ENCODE measurements at regions not wholly inside any gene's neighbourhood (a gene's known extent, or its start where the extent isn't known, plus 50 kb on each side); places are given as distances from the start of the nearest gene placed in this dataset.
"Not testable (repeated sequence)": the region's sequence is repeated elsewhere in the genome, so short reads cannot be mapped to it uniquely, and the experiment has no call there.

- DNase-seq, result no peak
Measured at GRCh38 chr13:38147050-38147449, 202.6 kb upstream of the UFM1 start.

DNA sequence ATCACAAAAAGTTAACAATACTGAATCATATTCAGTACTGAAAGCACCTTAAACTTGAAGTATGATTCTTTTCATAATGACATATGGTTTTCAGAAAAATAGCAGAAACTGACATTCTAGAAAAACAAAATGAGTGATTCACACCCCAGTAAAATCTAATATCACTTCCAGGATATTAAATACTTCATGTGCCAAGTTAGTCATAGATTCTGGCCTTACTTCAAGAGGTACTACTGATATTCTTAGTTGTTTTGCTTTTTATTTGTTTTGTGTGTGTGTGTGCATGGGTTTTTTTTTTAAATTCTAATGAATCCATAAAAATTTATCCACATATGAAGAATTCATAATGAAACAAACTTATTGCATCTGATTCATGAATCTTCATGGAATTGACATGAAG lies 207.9 kb upstream of the UFM1 start:
- DNase-seq, result no peak

- no peak for DNase-seq
Measured at GRCh38 chr13:38135592-38135991, 214.1 kb upstream of the UFM1 start.

- DNase-seq, result no peak
Measured at GRCh38 chr13:38121267-38121666, 228.4 kb upstream of the UFM1 start.

GRCh38 chr13:38103851-38104250 lies 234.3 kb upstream of the TRPC4 start:
- no peak for DNase-seq

DNA sequence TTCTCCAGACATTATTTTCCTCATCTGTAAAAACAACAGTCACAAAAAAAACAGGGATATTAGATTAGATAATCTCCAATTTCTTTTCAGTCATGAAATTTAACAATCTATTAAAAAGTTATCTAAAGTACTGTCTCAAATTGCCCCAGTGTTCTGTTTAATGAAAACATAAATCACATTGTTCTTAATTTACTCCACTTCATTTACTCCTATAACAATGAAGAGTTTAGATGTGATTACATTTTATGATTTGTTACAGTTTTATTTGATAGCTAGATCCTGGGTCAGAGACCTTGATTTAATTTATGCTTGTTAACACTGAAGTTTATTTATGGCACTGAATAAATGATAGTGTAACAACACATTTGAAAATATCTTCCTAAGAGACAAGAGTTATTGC lies 230.2 kb upstream of the TRPC4 start:
- DNase-seq, result no peak

GRCh38 chr13:38093425-38093824 lies 223.9 kb upstream of the TRPC4 start:
- DNase-seq, result no peak

- no peak for DNase-seq
Measured at GRCh38 chr13:38090913-38091312, 221.3 kb upstream of the TRPC4 start.

- no peak for DNase-seq
Measured at GRCh38 chr13:38086721-38087120, 217.1 kb upstream of the TRPC4 start.

DNA sequence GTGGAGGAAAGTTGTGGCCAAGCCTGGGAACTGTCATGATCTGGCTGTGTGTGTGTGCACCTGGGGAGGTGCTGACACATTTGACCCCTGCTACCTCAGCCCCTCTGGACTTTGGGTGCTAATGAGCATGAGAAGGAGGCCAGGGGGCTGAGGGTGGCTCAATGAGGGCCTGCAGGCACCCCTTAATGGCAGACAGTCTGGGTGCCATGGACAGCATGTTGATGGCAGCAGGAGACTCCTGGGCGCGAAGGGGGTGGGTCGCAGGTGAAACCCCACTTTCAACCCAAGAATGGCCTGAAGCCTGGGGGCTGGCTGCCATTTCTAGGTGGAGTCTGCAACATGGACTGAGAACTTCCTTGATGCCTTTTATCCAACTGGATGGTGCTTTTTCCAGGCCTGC lies 216.4 kb upstream of the TRPC4 start:
- no peak for DNase-seq

GRCh38 chr13:38073931-38074330 lies 204.4 kb upstream of the TRPC4 start:
- DNase-seq, result no peak

DNA sequence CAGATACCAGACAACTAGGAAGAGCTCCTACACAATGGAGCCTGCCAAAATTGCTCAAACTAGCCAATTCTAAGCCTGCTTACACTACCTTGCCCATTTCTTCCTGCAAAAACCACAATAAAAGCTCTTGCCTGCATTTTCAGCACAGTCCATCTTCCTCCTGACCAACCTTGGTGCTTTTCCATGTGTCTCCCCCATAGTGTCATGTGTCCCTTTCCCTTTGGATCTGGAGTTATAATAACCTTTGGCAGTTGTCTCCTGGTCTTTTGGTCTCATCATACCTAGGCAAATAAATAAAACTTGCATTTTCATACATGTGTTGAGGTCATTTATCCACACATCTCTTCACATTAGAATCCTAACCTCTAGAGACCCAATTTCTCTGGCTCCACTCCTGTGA lies 203.1 kb upstream of the TRPC4 start:
- DNase-seq, result no peak

GRCh38 chr13:38071340-38071739 lies 201.8 kb upstream of the TRPC4 start:
- DNase-seq, result not testable (repeated sequence)

GRCh38 chr13:38053896-38054295 lies 184.3 kb upstream of the TRPC4 start:
- no peak for DNase-seq

DNA sequence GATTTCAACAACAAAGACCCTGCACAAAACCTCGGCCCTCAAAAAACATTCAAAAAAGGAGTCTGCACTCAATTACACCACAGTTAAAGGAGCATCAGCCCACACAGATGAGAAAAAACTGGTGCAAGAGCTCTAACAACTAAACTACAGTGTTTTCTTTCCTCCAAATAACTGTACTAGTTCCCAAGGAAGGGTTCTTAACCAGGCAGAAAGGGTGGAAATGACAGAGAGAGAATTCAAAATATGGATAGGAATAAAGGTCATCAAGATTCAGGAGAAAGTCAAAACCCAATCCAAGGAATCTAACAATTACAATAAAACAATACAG lies 176.4 kb upstream of the TRPC4 start:
- DNase-seq, result no peak

- DNase-seq, result no peak
Measured at GRCh38 chr13:38045278-38046048, 175.9 kb upstream of the TRPC4 start.

GRCh38 chr13:38044067-38044466 lies 174.5 kb upstream of the TRPC4 start:
- no peak for DNase-seq

GRCh38 chr13:38042771-38043170 lies 173.2 kb upstream of the TRPC4 start:
- no peak for DNase-seq

GRCh38 chr13:38024431-38024830 lies 154.9 kb upstream of the TRPC4 start:
- no peak for DNase-seq

- DNase-seq, result no peak
Measured at GRCh38 chr13:38017320-38017719, 147.7 kb upstream of the TRPC4 start.

- DNase-seq, result no peak
Measured at GRCh38 chr13:38013676-38014075, 144.1 kb upstream of the TRPC4 start.

DNA sequence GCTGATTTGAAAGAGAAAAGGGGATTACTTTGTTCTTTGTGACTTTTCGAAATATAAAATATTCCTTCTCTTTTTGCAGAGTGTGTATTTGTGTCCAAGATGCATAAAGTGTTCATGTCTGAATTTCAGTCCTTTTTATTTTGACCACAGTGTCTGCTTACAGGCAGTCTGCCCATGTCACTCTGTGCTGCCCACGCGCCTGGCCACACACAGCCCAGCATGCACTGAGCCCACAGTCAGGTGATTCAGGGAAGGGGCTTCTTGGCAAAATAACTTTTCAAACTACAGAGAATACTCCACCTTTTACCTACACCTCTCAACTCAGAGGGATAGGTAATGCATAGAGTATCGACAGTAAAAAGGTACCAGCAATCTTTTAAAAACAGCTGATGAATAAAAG lies 142.5 kb upstream of the TRPC4 start:
- DNase-seq, result no peak

DNA sequence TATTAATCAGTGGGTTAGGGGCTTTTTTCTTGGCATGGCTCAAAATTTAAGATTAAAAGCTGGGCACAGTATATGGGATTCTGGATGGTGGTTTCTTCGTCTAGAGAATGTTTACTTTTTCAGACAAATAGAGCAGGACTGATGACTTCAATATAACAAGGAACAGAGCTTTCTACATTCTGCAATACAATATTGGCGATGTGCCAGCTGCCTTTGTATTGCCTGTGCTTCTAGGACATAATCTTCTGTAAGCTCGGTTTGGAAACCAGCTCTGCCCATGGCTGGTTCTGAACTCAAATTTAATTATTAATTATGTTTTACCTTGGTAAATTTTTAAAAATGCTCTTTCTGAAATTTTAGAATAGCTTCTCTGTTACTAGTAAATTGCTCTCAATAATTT lies 139.1 kb upstream of the TRPC4 start:
- DNase-seq, result no peak

- no peak for DNase-seq
Measured at GRCh38 chr13:38002606-38003005, 133.0 kb upstream of the TRPC4 start.

DNA sequence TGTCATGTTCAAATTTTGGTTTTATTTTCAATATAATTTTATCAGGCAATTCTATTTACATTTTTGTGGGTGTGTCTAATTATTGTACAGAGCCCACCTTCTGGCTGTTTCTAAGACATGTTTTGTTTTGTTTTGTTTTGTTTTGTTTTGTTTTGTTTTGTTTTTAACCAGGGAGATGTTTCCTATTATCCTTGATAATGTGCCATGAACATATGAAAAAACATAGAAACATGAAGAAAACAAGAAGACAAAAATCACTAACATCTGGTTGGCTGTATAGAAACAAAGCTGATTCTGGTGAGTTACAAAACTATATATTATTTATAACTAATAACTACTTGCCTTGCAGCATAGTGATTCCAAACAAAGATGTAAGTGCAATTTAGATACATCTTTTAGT lies 128.1 kb upstream of the TRPC4 start:
- DNase-seq, result no peak

- DNase-seq, result no peak
Measured at GRCh38 chr13:37995092-37995491, 125.5 kb upstream of the TRPC4 start.
